HepG2 (cell line): ENCODE measurements at regions not wholly inside any gene's neighbourhood (a gene's known extent, or its start where the extent isn't known, plus 50 kb on each side); places are given as distances from the start of the nearest gene placed in this dataset.

Experiments used
- ADNP ChIP-seq: sonication (generic); formaldehyde crosslinking; IDR thresholded peaks from 2 replicates; pipeline ENCODE4 v1.4.0; 2020; ENCODE audit warnings: missing genetic modification reagents
- JUN ChIP-seq: sonication (generic); formaldehyde crosslinking; IDR thresholded peaks from 2 replicates; pipeline ENCODE4 v1.4.0; 2020; ENCODE audit warnings: mild to moderate bottlenecking, missing genetic modification reagents
- KDM3A ChIP-seq: IDR thresholded peaks from 2 replicates; pipeline ENCODE4 v1.6.1; 2018; ENCODE audit warnings: low read depth, missing compliant biosample characterization
- PCBP1 ChIP-seq: fragments of 200-400 bp; formaldehyde crosslinking; IDR thresholded peaks from 2 replicates; pipeline ENCODE4 v1.6.1; 2017; ENCODE audit warnings: mild to moderate bottlenecking, low read depth, low read length, borderline replicate concordance
- POLR2AphosphoS2 ChIP-seq: IDR thresholded peaks from 2 replicates; pipeline ENCODE4 v1.6.1; 2011; ENCODE audit warnings: low read depth, low read length, improper control_type of control experiment
- SP2 ChIP-seq: sonication (generic); formaldehyde crosslinking; IDR thresholded peaks from 2 replicates; pipeline ENCODE4 v1.5.1; 2020; ENCODE audit warnings: mild to moderate bottlenecking, missing genetic modification reagents
- ZFAT ChIP-seq: sonication (generic); formaldehyde crosslinking; conservative IDR thresholded peaks from 2 replicates; pipeline ENCODE4 v1.8.1; 2023; ENCODE audit warnings: missing genetic modification reagents, inconsistent platforms
- ZFP82 ChIP-seq: sonication (generic); formaldehyde crosslinking; IDR thresholded peaks from 2 replicates; pipeline ENCODE4 v1.5.1; 2020; ENCODE audit warnings: mild to moderate bottlenecking, missing genetic modification reagents, borderline replicate concordance
- ZNF232 ChIP-seq: sonication (generic); formaldehyde crosslinking; IDR thresholded peaks from 2 replicates; pipeline ENCODE4 v1.4.0; 2020; ENCODE audit warnings: missing genetic modification reagents, borderline replicate concordance
- TF ChIP-seq, protein P1 (sequence below): sonication (generic); formaldehyde crosslinking; IDR thresholded peaks from 2 replicates; pipeline ENCODE4 v1.5.0; 2020; ENCODE audit warnings: mild to moderate bottlenecking, missing genetic modification reagents, moderate library complexity

DNA sequence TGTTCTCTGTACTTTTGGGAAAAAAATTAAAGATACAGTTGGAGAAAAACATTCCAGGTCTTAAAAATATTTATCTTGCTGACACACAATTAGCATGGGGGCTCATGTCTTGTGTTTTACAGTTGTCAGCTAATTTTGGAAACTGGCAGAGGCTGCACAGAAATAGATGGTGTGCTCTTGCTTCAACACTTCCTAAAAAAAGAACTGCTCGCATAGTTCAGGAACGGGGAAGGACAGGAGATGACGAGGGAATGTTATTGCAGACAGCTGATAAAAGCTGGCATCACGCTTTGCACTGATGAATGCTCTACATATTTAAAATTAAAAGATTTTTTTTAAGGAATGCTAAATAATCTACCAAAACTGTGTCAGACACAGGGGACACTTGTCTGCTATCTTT lies 103.5 kb upstream of the CELF2 start:
- TF ChIP-seq ADNP (CRISPR knock-in tag) (no peak), JUN (CRISPR knock-in tag) (no peak), ZFP82 (CRISPR knock-in tag) (no peak), KDM3A (CRISPR knock-in tag) (no peak), ZNF232 (CRISPR knock-in tag) (no peak), PCBP1 (no peak), POLR2AphosphoS2 (no peak), SP2 (no peak), ZFAT (no peak)
- TF ChIP-seq, protein P1, sequence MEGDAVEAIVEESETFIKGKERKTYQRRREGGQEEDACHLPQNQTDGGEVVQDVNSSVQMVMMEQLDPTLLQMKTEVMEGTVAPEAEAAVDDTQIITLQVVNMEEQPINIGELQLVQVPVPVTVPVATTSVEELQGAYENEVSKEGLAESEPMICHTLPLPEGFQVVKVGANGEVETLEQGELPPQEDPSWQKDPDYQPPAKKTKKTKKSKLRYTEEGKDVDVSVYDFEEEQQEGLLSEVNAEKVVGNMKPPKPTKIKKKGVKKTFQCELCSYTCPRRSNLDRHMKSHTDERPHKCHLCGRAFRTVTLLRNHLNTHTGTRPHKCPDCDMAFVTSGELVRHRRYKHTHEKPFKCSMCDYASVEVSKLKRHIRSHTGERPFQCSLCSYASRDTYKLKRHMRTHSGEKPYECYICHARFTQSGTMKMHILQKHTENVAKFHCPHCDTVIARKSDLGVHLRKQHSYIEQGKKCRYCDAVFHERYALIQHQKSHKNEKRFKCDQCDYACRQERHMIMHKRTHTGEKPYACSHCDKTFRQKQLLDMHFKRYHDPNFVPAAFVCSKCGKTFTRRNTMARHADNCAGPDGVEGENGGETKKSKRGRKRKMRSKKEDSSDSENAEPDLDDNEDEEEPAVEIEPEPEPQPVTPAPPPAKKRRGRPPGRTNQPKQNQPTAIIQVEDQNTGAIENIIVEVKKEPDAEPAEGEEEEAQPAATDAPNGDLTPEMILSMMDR, result no peak
